Suprapubic skin (tissue), 4 donors: ENCODE measurements at regions not wholly inside any gene's neighbourhood (a gene's known extent, or its start where the extent isn't known, plus 50 kb on each side); places are given as distances from the start of the nearest gene placed in this dataset.

ENCODE experiments used
- DNase-seq, 2 donors: peaks; one replicate each; pipeline ENCODE4 v3.0.0-alpha.2; 2019; ENCODE audit warnings: low spot score in 2 of 2
- H3K27ac ChIP-seq: fragments of 200-600 bp; sonication (generic); one replicate; pipeline ENCODE4 v1.5.1; 2019
- H3K27me3 ChIP-seq: fragments of 200-600 bp; sonication (generic); one replicate; pipeline ENCODE4 v1.5.1; 2019
- H3K36me3 ChIP-seq: fragments of 200-600 bp; sonication (generic); one replicate; pipeline ENCODE4 v1.5.1; 2019
- H3K4me1 ChIP-seq: fragments of 200-600 bp; sonication (generic); one replicate; pipeline ENCODE4 v1.5.1; 2019
- H3K4me3 ChIP-seq: fragments of 200-600 bp; sonication (generic); one replicate; pipeline ENCODE4 v1.5.1; 2019; ENCODE audit warnings: mild to moderate bottlenecking
- H3K9me3 ChIP-seq: fragments of 200-600 bp; sonication (generic); one replicate; pipeline ENCODE4 v1.5.1; 2019
- CTCF ChIP-seq, 2 donors: fragments of 200-600 bp in 1 of 2; fragments of 450-650 bp in 1 of 2; sonication (generic) in 1 of 2; IDR thresholded peaks; one replicate each; pipeline ENCODE4 v1.5.1; 2016 to 2019; ENCODE audit warnings: antibody characterized with exemption in 2 of 2, mild to moderate bottlenecking in 1 of 2, moderate library complexity in 1 of 2
- EP300 ChIP-seq: sonication (generic); formaldehyde crosslinking; IDR thresholded peaks from one replicate; pipeline ENCODE4 v1.6.1; 2017; ENCODE audit warnings: antibody characterized with exemption
- POLR2A ChIP-seq, 2 donors: fragments of 450-650 bp; IDR thresholded peaks; one replicate each; pipeline ENCODE4 v1.6.1; 2017; ENCODE audit warnings: antibody characterized with exemption in 2 of 2, mild to moderate bottlenecking in 2 of 2, moderate library complexity in 2 of 2
- POLR2AphosphoS5 ChIP-seq, 3 donors: sonication (generic); formaldehyde crosslinking; IDR thresholded peaks; one replicate each; pipeline ENCODE4 v1.6.1; 2017; ENCODE audit warnings: antibody characterized with exemption in 3 of 3
- WGBS: methylation state at CpG from one replicate; pipeline ENCODE4 v1.1.5; 2018; 5-methylcytosine and 5-hydroxymethylcytosine counted together

- Histone ChIP-seq H3K9me3 (no peaks in the 10 kb centered on the region), H3K27me3 (no peaks in the 10 kb centered on the region), H3K4me3 (no peak overlapping the region), H3K36me3 (no peaks in the 10 kb centered on the region), H3K27ac (no peak overlapping the region), H3K4me1 (no peaks in the 10 kb centered on the region)
- TF ChIP-seq EP300 (no peak), POLR2AphosphoS5 (IDR thresholded peaks at IDR 0.05) (no peak), POLR2A (IDR thresholded peaks at IDR 0.05) (no peak), CTCF (IDR thresholded peaks at IDR 0.05) (no peak)
- WGBS = 73% methylated on average over 5 of the region's 5 CpGs
- no peak for DNase-seq
These were observed 476.5 kb downstream of the NKX6-1 start for GRCh38 chr4:84022564-84022963.

- no peaks in the 10 kb centered on the region for H3K4me1 ChIP-seq
- TF ChIP-seq POLR2AphosphoS5 (IDR thresholded peaks at IDR 0.05) (no peak), EP300 (no peak), POLR2A (IDR thresholded peaks at IDR 0.05) (no peak), CTCF (IDR thresholded peaks at IDR 0.05) (no peak)
- WGBS = 75% methylated on average over 2 of the region's 2 CpGs
- no peak for DNase-seq
- H3K36me3 ChIP-seq = no peaks in the 10 kb centered on the region
- H3K4me3 ChIP-seq = no peak overlapping the region
- H3K27ac ChIP-seq = no peak overlapping the region
- no peaks in the 10 kb centered on the region for H3K27me3 ChIP-seq
- no peaks in the 10 kb centered on the region for H3K9me3 ChIP-seq
These were observed 479.5 kb downstream of the NKX6-1 start for GRCh38 chr4:84019626-84020025.

- TF ChIP-seq EP300 (no peak), CTCF (IDR thresholded peaks at IDR 0.05) (no peak), POLR2A (IDR thresholded peaks at IDR 0.05) (no peak)
- no peak for DNase-seq
- Histone ChIP-seq H3K27me3 (no peaks in the 10 kb centered on the region), H3K4me3 (no peak overlapping the region), H3K4me1 (no peaks in the 10 kb centered on the region), H3K9me3 (no peaks in the 10 kb centered on the region), H3K36me3 (no peaks in the 10 kb centered on the region), H3K27ac (no peak overlapping the region)
- WGBS = 76% methylated on average over 2 of the region's 2 CpGs
These were observed 467.1 kb downstream of the GPAT3 start for GRCh38 chr4:84003046-84003445.

- Histone ChIP-seq H3K4me3 (no peak overlapping the region), H3K4me1 (no peaks in the 10 kb centered on the region), H3K27me3 (no peaks in the 10 kb centered on the region), H3K9me3 (no peaks in the 10 kb centered on the region), H3K36me3 (no peaks in the 10 kb centered on the region), H3K27ac (no peak overlapping the region)
- WGBS = 82% methylated on average over 2 of the region's 2 CpGs
- no peak for DNase-seq
- TF ChIP-seq EP300 (no peak), POLR2A (IDR thresholded peaks at IDR 0.05) (no peak), CTCF (IDR thresholded peaks at IDR 0.05) (no peak), POLR2AphosphoS5 (IDR thresholded peaks at IDR 0.05) (no peak)
These were observed 466.1 kb downstream of the GPAT3 start for GRCh38 chr4:84001876-84002569.

GRCh38 chr4:83996254-83996653, 460.3 kb downstream of the GPAT3 start:
- Histone ChIP-seq H3K4me1 (no peaks in the 10 kb centered on the region), H3K27ac (no peak overlapping the region), H3K27me3 (no peaks in the 10 kb centered on the region), H3K4me3 (no peak overlapping the region), H3K9me3 (no peaks in the 10 kb centered on the region), H3K36me3 (no peaks in the 10 kb centered on the region)
- TF ChIP-seq POLR2A (IDR thresholded peaks at IDR 0.05) = no peak
- TF ChIP-seq POLR2AphosphoS5 (IDR thresholded peaks at IDR 0.05) = no peak
- TF ChIP-seq EP300 = no peak
- no peak for TF ChIP-seq CTCF (IDR thresholded peaks at IDR 0.05)
- DNase-seq = no peak
- 31% methylated on average over 3 of the region's 3 CpGs for WGBS
